Liver (tissue), 7 donors: ENCODE measurements at regions not wholly inside any gene's neighbourhood (a gene's known extent, or its start where the extent isn't known, plus 50 kb on each side); places are given as distances from the start of the nearest gene placed in this dataset.

ENCODE experiments used
- DNase-seq: peaks from one replicate; pipeline ENCODE4 v3.0.0-alpha.2; 2017; ENCODE audit warnings: low spot score
- H3K27ac ChIP-seq, 2 donors: one replicate each; pipeline ENCODE4 v1.7.0; 2013; ENCODE audit warnings: inconsistent platforms in 2 of 2, low read length in 2 of 2, control low read depth in 1 of 2, low read depth in 1 of 2, mild to moderate bottlenecking in 1 of 2
- H3K27me3 ChIP-seq, 4 donors: one replicate each; pipeline versions ENCODE4 v1.6.1 to v1.7.0; 2013; ENCODE audit warnings: low read length in 3 of 4, inconsistent platforms in 1 of 4, mild to moderate bottlenecking in 1 of 4, moderate library complexity in 1 of 4; ENCODE audit not compliant: control insufficient read depth in 4 of 4, insufficient read depth in 4 of 4
- H3K36me3 ChIP-seq, 4 donors: one replicate each; pipeline versions ENCODE4 v1.6.1 to v1.7.0; 2013; ENCODE audit warnings: low read length in 3 of 4, mild to moderate bottlenecking in 3 of 4, low read depth in 1 of 4, moderate library complexity in 1 of 4; ENCODE audit not compliant: control insufficient read depth in 4 of 4, insufficient read depth in 3 of 4
- H3K4me1 ChIP-seq, 4 donors: one replicate each; pipeline versions ENCODE4 v1.6.1 to v1.7.0; 2013; ENCODE audit warnings: low read length in 3 of 4, mild to moderate bottlenecking in 3 of 4, moderate library complexity in 1 of 4; ENCODE audit not compliant: control insufficient read depth in 4 of 4, insufficient read depth in 4 of 4
- H3K4me3 ChIP-seq, 3 donors: one replicate each; pipeline versions ENCODE4 v1.6.1 to v1.7.0; 2013; ENCODE audit warnings: low read length in 3 of 3, control low read depth in 1 of 3, low read depth in 1 of 3, mild to moderate bottlenecking in 1 of 3
- H3K9ac ChIP-seq, 2 donors: one replicate each; pipeline ENCODE4 v1.7.0; 2013; ENCODE audit warnings: low read length in 2 of 2, mild to moderate bottlenecking in 2 of 2, moderate library complexity in 2 of 2, control low read depth in 1 of 2, low read depth in 1 of 2
- H3K9me3 ChIP-seq, 4 donors: one replicate each; pipeline versions ENCODE4 v1.6.1 to v1.7.0; 2013; ENCODE audit warnings: low read length in 3 of 4; ENCODE audit not compliant: control insufficient read depth in 4 of 4
- EGR1 ChIP-seq, 2 donors: IDR thresholded peaks; 2 replicates each; pipeline ENCODE4 v1.6.1; 2016 to 2018; ENCODE audit warnings: antibody characterized with exemption in 2 of 2, low read depth in 2 of 2
- FOXA1 ChIP-seq: IDR thresholded peaks from 2 replicates; pipeline ENCODE4 v1.6.1; 2016; ENCODE audit warnings: antibody characterized with exemption
- GABPA ChIP-seq, 2 donors: IDR thresholded peaks in 1 of 2; conservative IDR thresholded peaks in 1 of 2; 2 replicates each; pipeline ENCODE4 v1.6.1; 2016; ENCODE audit warnings: antibody characterized with exemption in 2 of 2, mild to moderate bottlenecking in 1 of 2, moderate library complexity in 1 of 2
- HNF4A ChIP-seq, 2 donors: conservative IDR thresholded peaks; 2 replicates each; pipeline ENCODE4 v1.6.1; 2016; ENCODE audit warnings: antibody characterized with exemption in 2 of 2, mild to moderate bottlenecking in 2 of 2
- HNF4G ChIP-seq: IDR thresholded peaks from 2 replicates; pipeline ENCODE4 v1.6.1; 2016; ENCODE audit warnings: antibody characterized with exemption
- JUND ChIP-seq, 2 donors: IDR thresholded peaks; 2 replicates each; pipeline ENCODE4 v1.6.1; 2016; ENCODE audit warnings: antibody characterized with exemption in 2 of 2
- NR2F2 ChIP-seq: IDR thresholded peaks from 2 replicates; pipeline ENCODE4 v1.6.1; 2016; ENCODE audit warnings: antibody characterized with exemption
- RAD21 ChIP-seq, 2 donors: IDR thresholded peaks; 2 replicates each; pipeline ENCODE4 v1.6.1; 2016; ENCODE audit warnings: antibody characterized with exemption in 2 of 2, mild to moderate bottlenecking in 2 of 2
- RXRA ChIP-seq, 2 donors: IDR thresholded peaks; 2 replicates each; pipeline ENCODE4 v1.6.1; 2017 to 2018; ENCODE audit warnings: antibody characterized with exemption in 2 of 2, mild to moderate bottlenecking in 1 of 2
- SP1 ChIP-seq: IDR thresholded peaks from 2 replicates; pipeline ENCODE4 v1.6.1; 2018; ENCODE audit warnings: antibody characterized with exemption, mild to moderate bottlenecking
- TAF1 ChIP-seq: conservative IDR thresholded peaks from 2 replicates; pipeline ENCODE4 v1.6.1; 2016; ENCODE audit warnings: antibody characterized with exemption, mild to moderate bottlenecking
- YY1 ChIP-seq: IDR thresholded peaks from 2 replicates; pipeline ENCODE4 v1.6.1; 2016; ENCODE audit warnings: antibody characterized with exemption, mild to moderate bottlenecking
- ZBTB33 ChIP-seq: IDR thresholded peaks from 2 replicates; pipeline ENCODE4 v1.6.1; 2016; ENCODE audit warnings: antibody characterized with exemption
- WGBS: extraction: QIAGEN DNeasy Blood & Tissue Kit; methylation state at CpG from one replicate; pipeline ENCODE4 v1.1.7; 2013; 5-methylcytosine and 5-hydroxymethylcytosine counted together
- TF ChIP-seq, protein P1 (sequence below): IDR thresholded peaks from 2 replicates; pipeline ENCODE4 v1.6.1; 2016; ENCODE audit warnings: antibody characterized with exemption
- TF ChIP-seq, protein P2 (sequence below): IDR thresholded peaks from 2 replicates; pipeline ENCODE4 v1.6.1; 2016; ENCODE audit warnings: antibody characterized with exemption
- TF ChIP-seq, protein P3 (sequence below): IDR thresholded peaks from 2 replicates; pipeline ENCODE4 v1.6.1; 2016; ENCODE audit warnings: antibody characterized with exemption, mild to moderate bottlenecking
- donor health status: healthy.
- donor health status: healthy.
- donor health status: healthy.
- donor health status: healthy.

DNA sequence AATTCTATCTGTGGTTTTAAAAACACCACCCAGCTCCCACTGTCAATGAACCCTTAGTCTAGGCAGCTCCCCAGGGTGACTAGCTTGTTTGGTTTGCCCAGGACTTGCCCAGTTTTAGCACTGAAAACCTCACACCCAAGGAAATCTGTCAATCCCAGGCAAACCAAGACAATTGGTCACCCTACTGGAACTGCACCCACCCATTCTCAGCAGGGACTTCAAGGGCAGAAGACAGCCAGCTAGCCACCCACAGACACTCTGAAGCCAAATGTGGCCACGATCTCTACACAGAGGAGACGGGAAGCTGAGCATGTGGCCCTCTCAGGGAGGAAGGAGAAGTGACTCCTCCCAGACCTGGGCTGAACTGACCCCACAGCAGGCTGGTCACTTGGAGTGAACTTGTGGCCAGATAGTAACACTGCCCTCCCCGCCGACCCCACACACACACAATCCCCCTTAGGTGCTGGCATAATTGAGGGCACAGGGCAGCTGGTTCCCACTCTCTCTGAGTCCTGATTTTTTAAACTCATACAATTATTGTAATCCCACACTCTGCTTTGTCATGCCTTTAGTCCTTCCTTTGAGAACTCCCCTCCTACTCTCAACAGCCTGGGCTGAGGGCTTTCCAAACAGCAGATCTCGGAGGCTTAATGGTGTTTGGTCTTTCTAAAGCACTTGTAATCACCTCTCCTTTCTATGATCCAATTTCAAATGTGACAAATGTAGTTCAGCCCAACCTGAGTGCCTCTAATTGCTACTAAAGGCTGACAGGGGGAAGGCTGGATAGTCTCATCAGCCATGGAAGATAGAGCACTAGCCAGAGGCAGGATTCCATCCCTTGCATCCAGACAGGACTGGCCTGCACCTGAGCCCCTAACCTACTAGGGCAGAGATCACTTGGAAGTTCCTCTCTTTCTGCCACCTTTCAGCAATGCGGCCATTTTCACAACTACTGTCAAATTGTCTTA is 74.7 kb upstream of the DRD2 start:
- Histone ChIP-seq H3K9me3 (no peaks in the 10 kb centered on the region), H3K9ac (no peak overlapping the region), H3K4me1 (no peaks in the 10 kb centered on the region), H3K4me3 (no peak overlapping the region), H3K27ac (no peak overlapping the region), H3K27me3 (peaks cover 0 to 7% (median under 1%) of the 10 kb centered on the region in 4 donors), H3K36me3 (no peaks in the 10 kb centered on the region)
- no peak for TF ChIP-seq HNF4G
- TF ChIP-seq, protein P1, sequence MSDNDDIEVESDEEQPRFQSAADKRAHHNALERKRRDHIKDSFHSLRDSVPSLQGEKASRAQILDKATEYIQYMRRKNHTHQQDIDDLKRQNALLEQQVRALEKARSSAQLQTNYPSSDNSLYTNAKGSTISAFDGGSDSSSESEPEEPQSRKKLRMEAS, result no peak
- TF ChIP-seq, protein P2, sequence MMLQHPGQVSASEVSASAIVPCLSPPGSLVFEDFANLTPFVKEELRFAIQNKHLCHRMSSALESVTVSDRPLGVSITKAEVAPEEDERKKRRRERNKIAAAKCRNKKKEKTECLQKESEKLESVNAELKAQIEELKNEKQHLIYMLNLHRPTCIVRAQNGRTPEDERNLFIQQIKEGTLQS, result no peak
- TF ChIP-seq RAD21 (IDR thresholded peaks at IDR 0.05), result no peak
- no peak for TF ChIP-seq ZBTB33
- TF ChIP-seq SP1, result no peak
- no peak for TF ChIP-seq TAF1
- TF ChIP-seq YY1, result no peak
- TF ChIP-seq JUND (IDR thresholded peaks at IDR 0.05), result no peak
- TF ChIP-seq, protein P3, sequence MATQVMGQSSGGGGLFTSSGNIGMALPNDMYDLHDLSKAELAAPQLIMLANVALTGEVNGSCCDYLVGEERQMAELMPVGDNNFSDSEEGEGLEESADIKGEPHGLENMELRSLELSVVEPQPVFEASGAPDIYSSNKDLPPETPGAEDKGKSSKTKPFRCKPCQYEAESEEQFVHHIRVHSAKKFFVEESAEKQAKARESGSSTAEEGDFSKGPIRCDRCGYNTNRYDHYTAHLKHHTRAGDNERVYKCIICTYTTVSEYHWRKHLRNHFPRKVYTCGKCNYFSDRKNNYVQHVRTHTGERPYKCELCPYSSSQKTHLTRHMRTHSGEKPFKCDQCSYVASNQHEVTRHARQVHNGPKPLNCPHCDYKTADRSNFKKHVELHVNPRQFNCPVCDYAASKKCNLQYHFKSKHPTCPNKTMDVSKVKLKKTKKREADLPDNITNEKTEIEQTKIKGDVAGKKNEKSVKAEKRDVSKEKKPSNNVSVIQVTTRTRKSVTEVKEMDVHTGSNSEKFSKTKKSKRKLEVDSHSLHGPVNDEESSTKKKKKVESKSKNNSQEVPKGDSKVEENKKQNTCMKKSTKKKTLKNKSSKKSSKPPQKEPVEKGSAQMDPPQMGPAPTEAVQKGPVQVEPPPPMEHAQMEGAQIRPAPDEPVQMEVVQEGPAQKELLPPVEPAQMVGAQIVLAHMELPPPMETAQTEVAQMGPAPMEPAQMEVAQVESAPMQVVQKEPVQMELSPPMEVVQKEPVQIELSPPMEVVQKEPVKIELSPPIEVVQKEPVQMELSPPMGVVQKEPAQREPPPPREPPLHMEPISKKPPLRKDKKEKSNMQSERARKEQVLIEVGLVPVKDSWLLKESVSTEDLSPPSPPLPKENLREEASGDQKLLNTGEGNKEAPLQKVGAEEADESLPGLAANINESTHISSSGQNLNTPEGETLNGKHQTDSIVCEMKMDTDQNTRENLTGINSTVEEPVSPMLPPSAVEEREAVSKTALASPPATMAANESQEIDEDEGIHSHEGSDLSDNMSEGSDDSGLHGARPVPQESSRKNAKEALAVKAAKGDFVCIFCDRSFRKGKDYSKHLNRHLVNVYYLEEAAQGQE, result no peak
- TF ChIP-seq GABPA (IDR thresholded peaks at IDR 0.05 in 1 of 2, conservative IDR thresholded peaks at IDR 0.05 in 1 of 2), result no peak
- TF ChIP-seq RXRA (IDR thresholded peaks at IDR 0.05), result no peak
- TF ChIP-seq EGR1 (IDR thresholded peaks at IDR 0.05; ENCODE audit: low read depth in 2 of 2), result no peak
- no peak for TF ChIP-seq NR2F2
- no peak for TF ChIP-seq HNF4A (conservative IDR thresholded peaks at IDR 0.05)
- DNase-seq, result no peak
- WGBS, result 67% methylated on average over 6 of the region's 6 CpGs

DNA sequence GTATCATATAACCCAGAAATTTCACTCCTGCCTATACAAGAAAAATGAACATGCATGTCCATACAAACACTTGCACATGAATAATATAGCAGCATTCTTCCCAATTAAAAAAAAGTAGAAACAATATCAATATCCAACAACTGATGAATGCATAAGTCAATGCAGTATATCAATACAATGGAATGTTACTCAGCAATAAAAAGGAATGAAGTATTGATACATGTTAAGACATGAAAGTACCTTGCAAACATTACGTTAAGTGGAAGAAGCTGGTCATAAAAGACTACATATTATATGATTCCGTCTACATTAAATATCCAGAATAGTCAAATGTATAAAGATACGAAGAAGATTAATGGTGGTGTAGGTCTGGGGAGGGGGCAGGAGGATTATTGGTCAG is 73.9 kb upstream of the DRD2 start:
- H3K9ac ChIP-seq, result no peak overlapping the region
- no peak overlapping the region for H3K4me3 ChIP-seq
- no peak for DNase-seq
- H3K4me1 ChIP-seq, result no peaks in the 10 kb centered on the region
- no peaks in the 10 kb centered on the region for H3K9me3 ChIP-seq
- 85% methylated on average over 3 of the region's 3 CpGs for WGBS
- H3K27me3 ChIP-seq, result peaks cover 0 to 7% (median 1%) of the 10 kb centered on the region in 4 donors
- H3K27ac ChIP-seq, result no peak overlapping the region
- TF ChIP-seq, protein P1, result no peak
- no peak for TF ChIP-seq SP1
- no peak for TF ChIP-seq HNF4A (conservative IDR thresholded peaks at IDR 0.05)
- no peak for TF ChIP-seq JUND (IDR thresholded peaks at IDR 0.05)
- TF ChIP-seq FOXA1, result no peak
- no peak for TF ChIP-seq TAF1
- no peak for TF ChIP-seq GABPA (IDR thresholded peaks at IDR 0.05 in 1 of 2, conservative IDR thresholded peaks at IDR 0.05 in 1 of 2)
- no peaks in the 10 kb centered on the region for H3K36me3 ChIP-seq
